ENCODE measurements at regions not wholly inside any gene's neighbourhood (a gene's known extent, or its start where the extent isn't known, plus 50 kb on each side); places are given as distances from the start of the nearest gene placed in this dataset.

DNA sequence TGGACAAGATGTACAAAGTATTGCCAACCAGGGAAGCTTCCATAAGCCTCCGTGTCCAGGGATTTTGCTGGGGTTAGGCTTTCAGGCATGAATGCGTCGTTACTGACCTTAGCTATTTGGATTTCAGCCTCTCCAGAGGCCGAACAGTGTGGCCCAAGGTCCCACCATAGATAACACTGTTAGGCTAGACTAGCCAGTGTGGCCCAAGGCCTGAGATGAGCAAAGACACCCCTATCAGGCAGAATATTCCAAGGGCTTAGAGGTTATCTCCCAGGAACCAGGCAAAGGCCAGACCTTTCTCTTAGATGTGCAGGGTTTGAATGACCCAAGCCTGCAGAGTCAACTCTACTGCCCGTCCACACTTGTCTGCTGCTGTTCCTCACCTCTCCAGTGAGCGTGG is 131.7 kb upstream of the NDUFV2 start:
- no peaks in the 10 kb centered on the region for H3K9me3 ChIP-seq (ENCODE audit: insufficient read depth in 2 of 2, low read depth in 1 of 2, low read length in 1 of 2)
- no peak overlapping the region for H4K5ac ChIP-seq (ENCODE audit: insufficient read length, low read depth, low read length)
- ChIA-PET POLR2A (ENCODE audit: partially characterized antibody) (interaction anchor here (1.4 to 1.7 kb wide), 2 partner anchors 11 to 13 kb away, joined by 4 read pairs; no protein-coding TSS in a partner anchor), CTCF (ENCODE audit: partially characterized antibody) (interaction anchor here (0.5 to 1.5 kb wide), 6 partner anchors 11 to 327 kb away, joined by 3 to 5 read pairs (median 3); no protein-coding TSS in a partner anchor)
- H3K4me3 ChIP-seq (ENCODE audit: extremely low read depth in 1 of 4, insufficient read depth in 2 of 4, low read depth in 3 of 4, low read length in 4 of 4), result no peak overlapping the region
- no peaks in the 10 kb centered on the region; a peak in 1 of 7 replicates for H3K27me3 ChIP-seq (replicated peaks in 1 of 4; ENCODE audit: control insufficient read depth in 3 of 4, extremely low read depth in 1 of 4, insufficient read depth in 3 of 4, low read length in 3 of 4)
- H3K79me1 ChIP-seq (ENCODE audit: low read depth, low read length), result no peaks in the 10 kb centered on the region
- H3K56ac ChIP-seq (replicated peaks; ENCODE audit: insufficient read length, low read depth, low read length), result no peak overlapping the region
- 0 out of 2 replicates have a peak overlapping the region, but pooled peaks have one; percentile 19 for H3K18ac ChIP-seq (ENCODE audit: extremely low read depth, low read length)
- H2BK5ac ChIP-seq (ENCODE audit: low read depth, low read length), result no peak overlapping the region
- H3K23me2 ChIP-seq (ENCODE audit: low read depth, low read length), result peaks cover 2% of the 10 kb centered on the region; the same call in 1 of the 2 replicates
- H3K4me1 ChIP-seq (replicated peaks in 1 of 4; ENCODE audit: control insufficient read depth in 3 of 4, insufficient read depth in 4 of 4, low read length in 3 of 4), result peaks cover 0 to 5% (median 0%) of the 10 kb centered on the region in 4 experiments; a peak in 3 of 7 replicates
- no peak overlapping the region for H3K23ac ChIP-seq (ENCODE audit: insufficient read length)
- 92% methylated on average over 6 of the region's 6 CpGs; no CpG with 5 or more reads in 1 of the 2 experiments for WGBS, 2 experiments (ENCODE audit: extremely low coverage in 1 of 2, insufficient coverage in 1 of 2, insufficient read length in 1 of 2, insufficient replicate concordance in 2 of 2, low coverage in 1 of 2, low lambda C conversion rate in 2 of 2, missing lambda C conversion rate in 1 of 2)
- no peak overlapping the region for H3K9ac ChIP-seq (replicated peaks in 1 of 4; ENCODE audit: extremely low read depth in 1 of 4, low read depth in 3 of 4, low read length in 3 of 4)
- H4K8ac ChIP-seq (ENCODE audit: extremely low read depth, insufficient read depth, low read length), result no peak overlapping the region
- no peaks in the 10 kb centered on the region for H3K79me2 ChIP-seq (ENCODE audit: control insufficient read depth in 1 of 2, insufficient read depth in 2 of 2, low read length in 2 of 2)
- no peak overlapping the region for H2AK5ac ChIP-seq (ENCODE audit: low read depth, low read length)
- DNase-seq (ENCODE audit: low read depth in 1 of 2, low spot score in 2 of 2) (no peak), FAIRE-seq (no peak)
- peak overlapping the region; percentile 33 for H3K4ac ChIP-seq (replicated peaks; ENCODE audit: insufficient read length, low read depth, low read length)
- peak overlapping the region; percentile 53; the same call in 1 of the 2 replicates for H2BK12ac ChIP-seq (ENCODE audit: low read depth, low read length)
- H3K4me2 ChIP-seq (ENCODE audit: insufficient read depth in 1 of 2, low read depth in 2 of 2, low read length in 2 of 2), result no peak overlapping the region
- no peaks in the 10 kb centered on the region for H3K36me3 ChIP-seq (ENCODE audit: control insufficient read depth in 2 of 4, insufficient read depth in 4 of 4, low read length in 3 of 4)
- peak overlapping the region; percentile 53; the same call in 1 of the 2 replicates for H2BK15ac ChIP-seq (ENCODE audit: low read length)
- H3K14ac ChIP-seq (ENCODE audit: insufficient read length), result no peak overlapping the region
- no peak overlapping the region for H4K91ac ChIP-seq (replicated peaks; ENCODE audit: insufficient read length, low read length)
- peak overlapping the region; percentile 29; the same call in 1 of the 2 replicates for H2BK20ac ChIP-seq (ENCODE audit: low read length)
- H2BK120ac ChIP-seq (replicated peaks; ENCODE audit: low read depth, low read length), result no peak overlapping the region
- H3K27ac ChIP-seq (ENCODE audit: low read depth, low read length), result no peak overlapping the region
- H4K20me1 ChIP-seq (replicated peaks in 1 of 2; ENCODE audit: control insufficient read depth in 1 of 2, insufficient read depth in 2 of 2, low read length in 2 of 2), result no peaks in the 10 kb centered on the region
- peak overlapping the region; percentile 81 for H2AFZ ChIP-seq (ENCODE audit: low read length)
- no peak for TF ChIP-seq SRF (IDR thresholded peaks at IDR 0.05; ENCODE audit: low read depth, low read length)
- no peak for TF ChIP-seq CREB1 (IDR thresholded peaks at IDR 0.05)
- TF ChIP-seq, protein P1, sequence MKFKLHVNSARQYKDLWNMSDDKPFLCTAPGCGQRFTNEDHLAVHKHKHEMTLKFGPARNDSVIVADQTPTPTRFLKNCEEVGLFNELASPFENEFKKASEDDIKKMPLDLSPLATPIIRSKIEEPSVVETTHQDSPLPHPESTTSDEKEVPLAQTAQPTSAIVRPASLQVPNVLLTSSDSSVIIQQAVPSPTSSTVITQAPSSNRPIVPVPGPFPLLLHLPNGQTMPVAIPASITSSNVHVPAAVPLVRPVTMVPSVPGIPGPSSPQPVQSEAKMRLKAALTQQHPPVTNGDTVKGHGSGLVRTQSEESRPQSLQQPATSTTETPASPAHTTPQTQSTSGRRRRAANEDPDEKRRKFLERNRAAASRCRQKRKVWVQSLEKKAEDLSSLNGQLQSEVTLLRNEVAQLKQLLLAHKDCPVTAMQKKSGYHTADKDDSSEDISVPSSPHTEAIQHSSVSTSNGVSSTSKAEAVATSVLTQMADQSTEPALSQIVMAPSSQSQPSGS (IDR thresholded peaks at IDR 0.05; ENCODE audit: low read length), result no peak
- TF ChIP-seq POU5F1 (IDR thresholded peaks at IDR 0.05; ENCODE audit: low read depth, low read length), result no peak
- no peak for TF ChIP-seq BRCA1 (IDR thresholded peaks at IDR 0.05; ENCODE audit: low read depth, low read length)
- TF ChIP-seq, protein P2, sequence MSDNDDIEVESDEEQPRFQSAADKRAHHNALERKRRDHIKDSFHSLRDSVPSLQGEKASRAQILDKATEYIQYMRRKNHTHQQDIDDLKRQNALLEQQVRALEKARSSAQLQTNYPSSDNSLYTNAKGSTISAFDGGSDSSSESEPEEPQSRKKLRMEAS (IDR thresholded peaks at IDR 0.05), result no peak
- TF ChIP-seq FOSL1 (IDR thresholded peaks at IDR 0.05; ENCODE audit: insufficient read depth, low read depth, low read length), result no peak
- no peak for TF ChIP-seq TEAD4 (IDR thresholded peaks at IDR 0.05; ENCODE audit: low read depth, low read length)
- no peak for TF ChIP-seq SIX5 (IDR thresholded peaks at IDR 0.05; ENCODE audit: low read depth, low read length)
- TF ChIP-seq, protein P3, sequence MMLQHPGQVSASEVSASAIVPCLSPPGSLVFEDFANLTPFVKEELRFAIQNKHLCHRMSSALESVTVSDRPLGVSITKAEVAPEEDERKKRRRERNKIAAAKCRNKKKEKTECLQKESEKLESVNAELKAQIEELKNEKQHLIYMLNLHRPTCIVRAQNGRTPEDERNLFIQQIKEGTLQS (IDR thresholded peaks at IDR 0.05; ENCODE audit: insufficient read depth, low read depth, low read length), result no peak
- TF ChIP-seq RNF2 (IDR thresholded peaks at IDR 0.05; ENCODE audit: borderline replicate concordance, low read depth, low read length, missing control alignments, poor library complexity, severe bottlenecking), result no peak

Data from H1 (cell line).